HG03108 (cell line): ENCODE measurements at regions not wholly inside any gene's neighbourhood (a gene's known extent, or its start where the extent isn't known, plus 50 kb on each side); places are given as distances from the start of the nearest gene placed in this dataset.
"Not testable (repeated sequence)": the region's sequence is repeated elsewhere in the genome, so short reads cannot be mapped to it uniquely, and the experiment has no call there.

ENCODE experiments used
- ATAC-seq: cut with Tn5 transposase; IDR thresholded peaks from one replicate; pipeline ENCODE4 v1.9.1; 2021; ENCODE audit warnings: moderate library complexity; ENCODE audit not compliant: unreplicated experiment

DNA sequence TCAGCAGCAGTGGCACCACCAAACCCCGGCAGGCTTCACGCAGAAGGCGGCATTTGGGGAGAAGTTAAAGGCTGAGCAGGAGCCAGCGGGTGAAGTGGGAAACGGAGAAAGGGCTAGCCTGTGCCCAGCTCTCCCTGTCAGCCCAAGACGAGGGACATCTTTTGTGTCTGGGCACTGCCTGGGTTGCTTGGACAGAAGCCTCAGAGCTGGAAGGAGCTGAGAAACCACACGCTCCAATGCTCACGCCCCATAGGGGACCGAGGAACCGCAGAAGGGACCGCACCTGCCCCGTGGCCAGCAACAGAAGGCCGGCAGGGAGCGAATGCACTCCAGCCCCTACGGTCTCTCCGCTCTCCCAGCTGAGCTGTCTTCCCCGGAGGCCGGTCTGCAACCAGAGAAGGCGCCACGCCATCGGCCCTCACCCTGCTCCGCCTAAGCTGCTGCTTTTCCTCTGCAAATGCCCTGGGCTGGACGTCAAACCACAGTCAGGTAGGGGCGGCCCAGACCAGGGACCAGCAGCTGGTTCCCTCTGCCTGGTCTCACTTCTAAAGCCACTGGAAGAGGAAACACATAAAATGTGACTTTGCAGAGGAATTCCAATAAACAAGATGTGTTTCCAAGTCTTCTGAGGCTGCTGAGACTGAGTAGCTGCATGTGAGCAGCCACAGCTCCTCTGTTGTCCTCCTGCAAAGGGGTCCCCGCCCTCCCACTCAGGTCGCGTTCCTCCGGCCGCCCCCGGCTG lies 182.4 kb upstream of the ZNF469 start:
- not testable (repeated sequence) for ATAC-seq

DNA sequence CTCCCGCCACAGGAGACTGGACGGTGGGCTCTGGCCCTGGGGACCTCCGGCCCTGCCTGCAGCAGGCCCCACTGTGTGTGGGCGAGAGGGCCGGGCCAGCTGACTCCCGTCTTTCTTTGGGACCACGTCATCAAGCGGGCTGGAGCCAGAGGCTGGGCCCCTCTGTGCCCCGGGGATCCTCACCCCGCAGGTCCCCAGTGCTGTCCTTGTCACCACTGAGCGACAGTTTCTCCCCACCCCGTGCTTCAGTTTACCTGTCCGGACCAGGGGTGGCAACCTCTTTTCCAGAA lies 181.9 kb upstream of the ZNF469 start:
- ATAC-seq: no peak

DNA sequence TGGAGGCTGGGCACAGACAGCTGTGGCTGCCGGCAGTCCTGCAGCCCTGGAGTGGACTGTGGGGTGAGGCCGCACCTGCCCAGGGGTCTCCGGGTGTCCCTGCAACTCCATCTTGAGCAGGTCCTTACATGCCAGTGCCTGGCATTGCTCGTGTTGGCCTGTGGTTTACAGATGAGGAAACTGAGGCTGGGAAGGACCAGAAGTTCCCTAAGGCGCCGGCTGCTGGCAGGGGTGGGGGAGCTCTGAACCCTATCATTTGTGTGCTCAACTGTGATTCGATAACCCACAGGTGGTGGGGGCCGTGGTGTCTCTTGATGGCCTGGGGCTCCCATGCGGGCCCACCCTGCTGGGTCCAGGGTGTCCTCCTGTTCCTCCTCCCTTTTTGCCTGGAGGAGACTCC lies 181.1 kb upstream of the ZNF469 start:
- ATAC-seq: not testable (repeated sequence)

DNA sequence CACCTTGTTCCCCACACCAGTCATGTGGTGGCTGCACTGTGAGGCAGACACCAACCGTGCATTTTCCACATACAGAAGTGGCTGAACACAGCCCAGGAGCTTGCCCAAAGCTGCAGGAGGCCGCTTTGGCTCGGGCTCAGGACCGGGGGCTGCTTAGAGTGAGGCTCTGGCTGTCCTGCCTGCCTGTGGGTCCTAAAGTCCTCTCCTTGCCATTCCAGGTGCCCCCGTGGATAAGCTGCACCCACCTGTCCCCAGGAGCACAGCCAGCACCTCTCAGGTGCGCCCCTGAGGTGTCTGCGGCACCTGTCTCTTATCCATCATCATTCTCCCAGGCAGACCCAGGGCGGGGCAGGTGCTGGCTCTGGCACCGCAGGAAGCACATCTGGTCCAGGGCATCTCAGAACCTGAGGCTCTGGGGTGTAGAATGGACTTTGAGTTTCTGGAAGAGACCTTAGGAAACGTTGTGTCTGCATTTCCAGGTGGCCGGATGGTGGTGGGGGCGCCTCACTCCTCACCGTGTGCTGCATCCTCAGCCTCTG lies 180.5 kb upstream of the ZNF469 start:
- ATAC-seq: no peak

GRCh38 chr16:88202856-88203681 lies 179.7 kb upstream of the ZNF469 start:
- ATAC-seq: not testable (repeated sequence)

DNA sequence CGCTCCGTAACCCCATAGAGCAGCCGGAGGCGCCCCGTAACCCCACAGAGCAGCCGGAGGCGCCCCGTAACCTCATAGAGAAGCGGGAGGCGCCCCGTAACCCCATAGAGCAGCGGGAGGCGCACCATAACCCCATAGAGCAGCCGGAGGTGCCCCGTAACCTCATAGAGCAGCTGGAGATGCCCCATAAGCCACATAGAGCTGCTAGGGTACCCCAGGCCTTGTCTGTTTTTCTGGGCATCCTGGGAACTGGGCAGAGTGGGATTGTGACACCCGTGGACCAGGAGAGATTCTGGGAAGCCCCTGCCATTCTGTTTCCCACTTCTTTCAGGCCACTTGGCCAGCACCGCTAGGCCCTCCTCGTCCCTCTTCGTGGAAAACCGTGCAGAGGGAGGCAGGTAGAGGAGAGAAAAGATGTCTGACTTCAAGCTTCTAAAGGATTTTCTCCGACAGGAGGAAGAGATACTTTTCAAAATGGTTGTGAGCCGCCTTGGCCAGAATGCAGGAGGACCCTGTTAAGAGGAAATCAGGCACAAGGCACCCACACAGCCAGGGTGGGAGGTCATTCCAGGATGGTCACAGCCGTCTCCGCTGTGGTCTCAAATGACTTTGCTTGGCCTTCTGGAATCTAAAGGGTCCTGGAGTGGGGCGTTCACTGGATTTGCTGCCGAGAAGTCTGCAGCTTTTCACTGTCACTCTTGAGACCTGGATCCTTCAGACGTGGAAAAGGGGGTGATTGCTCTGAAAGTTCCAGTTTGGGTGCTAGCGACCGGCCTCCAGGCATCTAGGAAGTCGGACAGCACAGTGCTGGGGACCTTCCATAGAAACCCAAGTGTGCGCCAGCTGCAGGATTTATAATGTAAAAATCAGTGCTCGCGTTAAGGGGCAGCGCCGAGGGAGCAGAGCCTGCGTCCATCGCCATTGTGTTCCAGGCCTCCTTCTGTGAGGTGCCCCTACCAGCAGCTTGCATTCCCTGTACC lies 178.3 kb upstream of the ZNF469 start:
- ATAC-seq: not testable (repeated sequence)

DNA sequence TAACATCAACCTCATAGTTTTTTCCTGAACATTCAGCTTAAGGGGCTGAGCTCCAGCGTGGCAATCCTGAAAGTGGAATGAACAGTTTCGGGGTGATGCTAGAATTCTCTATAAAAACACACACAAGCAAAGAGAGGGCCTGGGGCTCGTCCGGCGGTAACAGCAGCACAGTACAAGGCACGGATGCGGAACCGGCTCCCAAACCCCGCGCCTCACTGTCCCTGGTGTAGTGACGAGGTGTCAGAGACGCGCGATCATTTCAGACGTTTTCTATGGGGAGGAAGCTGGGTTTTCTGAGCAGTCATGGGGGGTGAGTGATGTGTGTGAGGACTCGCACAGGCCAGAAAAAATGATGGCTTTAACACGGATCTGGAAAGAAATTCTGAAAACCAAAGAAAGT lies 177.3 kb upstream of the ZNF469 start:
- ATAC-seq: not testable (repeated sequence)

- ATAC-seq: not testable (repeated sequence)
Observed at GRCh38 chr16:88206006-88206405, 176.8 kb upstream of the ZNF469 start.

DNA sequence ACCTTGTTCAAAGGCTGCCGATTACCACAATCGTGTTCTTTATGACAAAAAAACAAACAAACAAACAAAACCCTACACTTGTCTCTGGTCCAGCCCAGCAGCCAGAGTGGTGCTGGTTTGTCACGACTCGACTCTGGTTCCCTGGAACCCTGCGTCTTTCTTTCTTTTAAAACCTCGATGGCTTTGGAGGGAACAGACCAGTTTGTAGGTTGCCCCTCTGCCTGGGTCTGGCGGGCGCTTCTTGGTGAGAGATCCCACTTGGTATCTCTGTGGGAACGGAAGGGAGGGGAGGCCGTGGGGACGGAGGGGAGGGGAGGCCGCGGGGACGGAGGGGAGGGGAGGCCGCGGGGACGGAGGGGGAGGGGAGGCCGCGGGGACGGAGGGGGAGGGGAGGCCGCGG lies 176.2 kb upstream of the ZNF469 start:
- not testable (repeated sequence) for ATAC-seq

- ATAC-seq: no peak
Observed at GRCh38 chr16:88208112-88208511, 174.6 kb upstream of the ZNF469 start.

GRCh38 chr16:88208776-88209175 lies 174.0 kb upstream of the ZNF469 start:
- ATAC-seq: not testable (repeated sequence)

DNA sequence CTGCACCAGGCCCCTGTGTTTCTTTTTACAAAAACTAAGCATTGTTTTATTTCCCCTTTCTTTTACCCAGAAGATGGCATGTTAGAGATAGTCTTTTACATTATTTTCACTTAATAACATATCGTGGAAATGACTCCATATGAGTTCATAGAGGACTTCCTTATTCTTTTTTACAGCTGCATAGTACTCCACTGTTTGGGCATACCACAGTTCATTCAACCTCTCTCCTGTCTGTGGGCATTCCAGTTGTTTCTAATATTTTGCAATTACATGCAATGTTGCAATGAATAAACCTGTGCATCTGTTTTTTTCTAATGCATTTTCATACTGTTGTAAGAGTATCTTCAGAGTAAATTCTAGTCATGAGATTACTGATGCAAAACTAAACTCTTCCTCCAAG lies 173.2 kb upstream of the ZNF469 start:
- not testable (repeated sequence) for ATAC-seq

DNA sequence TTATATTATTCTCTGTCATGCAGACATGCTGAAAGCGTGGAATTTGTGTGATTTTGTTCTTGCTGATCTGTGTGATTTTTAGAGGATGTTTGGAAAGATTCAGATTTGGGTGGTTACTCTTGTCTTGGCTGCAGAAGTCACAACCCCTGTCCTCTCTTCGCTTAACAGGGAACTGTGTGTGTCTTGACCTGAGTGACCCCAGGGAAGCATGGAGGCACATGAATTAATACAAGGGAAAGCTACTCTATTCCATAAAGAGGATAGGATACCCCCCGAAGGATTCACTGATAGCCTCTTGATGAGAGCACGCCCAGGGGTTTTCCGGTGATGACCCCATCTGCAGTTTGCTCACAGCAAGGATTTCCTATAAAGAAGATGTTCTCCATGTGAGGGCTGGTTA lies 168.8 kb upstream of the ZNF469 start:
- not testable (repeated sequence) for ATAC-seq

DNA sequence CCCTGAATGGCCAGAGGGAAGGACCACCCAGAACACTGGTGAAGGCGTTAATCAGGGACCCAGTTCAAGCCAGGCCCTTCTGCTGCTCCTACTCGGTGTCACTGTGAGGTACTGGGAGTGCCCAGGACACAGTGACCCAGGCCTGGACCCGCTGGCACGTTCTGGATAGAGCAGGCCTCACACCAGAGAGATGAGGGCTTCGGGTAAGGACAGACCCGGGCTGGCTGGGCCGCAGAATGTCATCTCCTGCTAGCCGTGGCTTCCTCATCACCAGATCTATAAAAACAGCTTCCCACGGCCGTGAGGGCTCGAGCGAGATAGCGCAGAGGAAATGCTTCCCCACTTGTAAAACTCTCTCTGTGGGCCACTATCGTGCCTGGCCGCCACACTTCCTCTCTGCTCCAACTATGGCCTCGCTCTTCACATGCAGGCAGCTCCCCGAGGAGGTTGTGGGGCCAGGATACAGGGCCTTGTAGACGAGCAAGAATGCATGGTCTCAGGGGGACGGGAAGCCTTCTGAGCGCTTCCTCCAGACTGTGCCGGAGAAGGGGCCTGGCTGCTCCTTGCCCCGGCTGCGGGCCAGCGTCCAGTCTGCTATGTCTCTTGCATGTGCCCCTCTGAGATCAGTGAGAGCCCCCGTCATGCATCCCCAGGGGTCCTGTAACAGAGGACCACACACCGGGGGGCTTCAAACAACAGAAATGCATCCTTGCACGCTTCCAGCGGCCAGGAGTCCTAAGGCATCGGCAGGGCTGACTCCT lies 161.6 kb upstream of the ZNF469 start:
- ATAC-seq: not testable (repeated sequence)

- ATAC-seq: not testable (repeated sequence)
Observed at GRCh38 chr16:88223696-88224095, 159.1 kb upstream of the ZNF469 start.

DNA sequence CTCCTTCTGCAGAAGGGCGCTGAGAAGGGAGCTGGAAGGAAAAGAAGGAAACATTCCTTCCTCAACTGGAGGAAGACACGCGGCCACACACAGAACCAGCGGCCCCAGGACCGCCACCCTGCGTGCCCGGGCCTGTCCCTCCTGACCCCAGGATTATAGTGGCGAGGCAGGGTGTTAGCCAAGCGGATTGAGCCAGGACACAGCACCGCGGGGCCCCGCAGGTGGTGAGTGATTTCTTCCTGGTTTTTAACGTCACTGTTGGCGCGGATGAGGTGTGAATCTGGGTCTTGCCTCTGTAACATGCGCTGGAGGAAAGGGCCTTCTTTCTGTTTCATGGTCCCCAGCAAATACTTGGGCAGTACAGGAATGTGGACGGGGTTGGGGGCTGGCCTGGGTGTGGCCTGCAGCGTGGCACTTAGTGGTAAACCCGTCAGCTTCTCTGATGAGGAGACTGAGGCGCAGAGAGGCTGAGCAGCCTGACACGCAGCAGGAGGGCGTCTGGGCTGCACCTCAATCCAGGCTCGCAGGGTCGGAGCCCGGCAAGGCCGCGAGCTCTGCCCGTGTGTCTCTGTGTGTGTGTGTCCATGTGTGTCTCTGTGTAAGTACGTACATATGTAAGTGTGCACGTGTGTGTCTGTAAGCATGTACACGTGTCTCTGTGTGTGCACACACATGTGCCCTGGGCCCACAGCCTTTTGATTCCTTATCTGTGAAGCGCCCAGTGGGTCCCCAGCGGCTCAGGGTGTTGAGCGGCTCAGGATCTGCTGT lies 158.4 kb upstream of the ZNF469 start:
- not testable (repeated sequence) for ATAC-seq

DNA sequence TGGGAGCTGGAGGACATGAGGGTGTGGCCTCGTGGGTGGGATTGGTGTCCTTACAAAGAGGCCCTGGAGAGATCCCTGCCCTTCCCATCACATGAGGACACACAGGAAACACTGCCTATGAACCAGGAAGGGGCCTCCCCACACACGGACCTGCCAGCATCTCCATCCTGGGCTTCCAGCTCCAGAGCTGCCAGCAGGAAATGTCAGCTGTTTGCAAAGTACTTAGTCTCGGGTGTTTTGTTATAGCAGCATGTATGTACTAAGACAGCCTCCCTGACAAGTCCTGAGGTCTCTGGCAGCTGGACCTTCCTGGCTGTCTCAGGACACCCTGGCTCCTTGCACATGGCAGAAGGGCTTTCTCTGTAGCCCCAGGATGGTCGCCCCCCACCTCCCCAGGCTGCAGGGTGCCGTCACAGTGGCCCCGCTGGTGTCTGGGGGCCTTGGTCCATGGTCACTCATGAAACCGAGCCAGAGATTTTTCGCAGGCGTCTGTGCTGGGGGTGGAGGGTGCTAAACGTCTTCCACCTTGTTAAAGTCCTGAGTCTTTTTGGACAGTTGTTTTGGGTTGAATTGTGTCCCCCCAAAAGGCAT lies 157.0 kb upstream of the ZNF469 start:
- ATAC-seq: not testable (repeated sequence)

DNA sequence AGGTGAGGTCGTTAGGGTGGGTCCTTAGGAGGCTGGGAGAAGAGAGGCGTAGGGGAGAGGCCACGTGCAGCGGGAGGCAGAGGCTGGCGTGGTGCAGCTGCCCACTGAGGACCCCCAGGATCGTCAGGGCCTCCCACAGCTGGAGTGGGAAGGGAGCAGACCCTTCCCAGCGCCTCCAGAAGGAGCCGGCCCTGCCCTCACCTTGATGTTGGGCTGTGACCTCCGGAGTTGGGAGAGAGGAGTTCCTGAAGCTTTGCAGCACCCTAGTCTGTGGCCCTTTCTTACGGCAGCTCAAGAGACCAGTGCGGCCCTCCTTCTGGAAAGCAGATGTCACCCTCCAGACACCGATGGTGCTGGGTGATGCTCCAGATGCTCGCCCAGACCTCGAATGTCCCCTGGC lies 156.5 kb upstream of the ZNF469 start:
- not testable (repeated sequence) for ATAC-seq
